Hematopoietic multipotent progenitor cell treated with erythropoietin and hydrocortisone succinate and interleukin-3 and kit ligand, for 15 days (in vitro differentiated cells): ENCODE measurements at regions not wholly inside any gene's neighbourhood (a gene's known extent, or its start where the extent isn't known, plus 50 kb on each side); places are given as distances from the start of the nearest gene placed in this dataset.
"Not testable (repeated sequence)": the region's sequence is repeated elsewhere in the genome, so short reads cannot be mapped to it uniquely, and the experiment has no call there.

ENCODE experiments used
- DNase-seq: peaks from one replicate; pipeline ENCODE4 v3.0.0-alpha.2; 2015; ENCODE audit warnings: low spot score

DNA sequence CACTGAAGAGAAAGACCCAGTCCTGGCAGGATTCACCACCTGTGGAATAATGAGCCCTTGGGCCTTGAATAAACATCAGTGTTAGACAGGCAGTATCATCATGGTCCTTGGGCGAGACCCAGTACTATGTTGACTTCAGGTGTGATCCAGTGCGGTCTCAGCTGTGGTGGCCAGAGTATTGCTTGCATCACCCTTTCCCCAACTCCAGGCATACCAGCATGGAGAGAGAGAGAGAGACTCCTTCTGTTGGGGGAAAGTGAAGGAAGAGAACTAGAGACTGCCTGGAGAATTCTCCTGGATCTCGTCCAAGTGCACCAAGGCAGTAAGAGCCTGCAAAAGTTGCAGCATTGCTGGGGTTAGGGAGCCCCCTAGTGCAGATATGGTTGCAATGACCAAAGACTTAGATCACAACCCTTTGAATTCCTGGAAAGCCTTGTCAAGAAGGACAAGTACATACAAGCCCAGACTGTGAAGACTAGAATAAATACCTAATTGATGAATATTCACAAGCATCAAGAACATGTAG is 61.1 kb upstream of the VAMP7 start:
- DNase-seq, result peak; percentile 53

- no peak for DNase-seq
Measured at GRCh38 chrX:155819525-155819924, 61.6 kb upstream of the VAMP7 start.

GRCh38 chrX:155814391-155814790 is 66.8 kb upstream of the VAMP7 start:
- DNase-seq, result not testable (repeated sequence)

- DNase-seq, result no peak
Measured at GRCh38 chrX:155779831-155780230, 101.3 kb upstream of the VAMP7 start.

DNA sequence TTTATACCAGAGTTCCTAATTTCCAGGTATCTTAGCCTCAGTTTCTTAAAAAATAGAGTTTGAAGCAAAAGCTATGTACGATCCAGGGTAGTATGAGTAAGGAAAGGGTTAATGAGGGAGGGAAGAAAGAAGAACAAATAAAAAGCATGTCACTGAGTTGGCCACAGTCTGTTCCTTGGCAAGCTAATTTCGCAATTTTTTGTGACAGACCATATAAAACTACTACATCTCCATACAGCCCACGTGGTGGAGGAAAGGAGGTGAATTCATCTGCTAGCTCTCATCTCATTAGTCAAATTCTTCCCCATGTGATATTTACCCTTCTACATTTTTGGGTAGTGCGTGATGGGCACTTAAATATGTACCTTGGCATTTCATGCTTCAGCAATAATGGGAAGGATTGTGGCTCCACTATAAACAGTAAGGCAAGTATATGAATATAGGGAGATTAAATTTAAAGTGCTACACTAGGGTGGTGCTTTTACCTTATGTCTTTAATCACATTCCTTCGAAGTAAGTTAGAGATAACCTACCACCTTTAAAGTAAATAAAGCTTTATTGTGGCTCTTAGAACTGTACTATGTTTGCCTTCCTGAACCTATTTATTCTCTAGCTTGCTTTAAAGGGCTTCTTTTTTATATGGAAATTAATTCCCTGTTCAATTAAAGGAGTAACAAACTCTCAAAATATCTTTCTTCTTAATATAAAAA is 102.1 kb upstream of the VAMP7 start:
- no peak for DNase-seq

GRCh38 chrX:155774387-155774786 is 106.8 kb upstream of the VAMP7 start:
- no peak for DNase-seq

DNA sequence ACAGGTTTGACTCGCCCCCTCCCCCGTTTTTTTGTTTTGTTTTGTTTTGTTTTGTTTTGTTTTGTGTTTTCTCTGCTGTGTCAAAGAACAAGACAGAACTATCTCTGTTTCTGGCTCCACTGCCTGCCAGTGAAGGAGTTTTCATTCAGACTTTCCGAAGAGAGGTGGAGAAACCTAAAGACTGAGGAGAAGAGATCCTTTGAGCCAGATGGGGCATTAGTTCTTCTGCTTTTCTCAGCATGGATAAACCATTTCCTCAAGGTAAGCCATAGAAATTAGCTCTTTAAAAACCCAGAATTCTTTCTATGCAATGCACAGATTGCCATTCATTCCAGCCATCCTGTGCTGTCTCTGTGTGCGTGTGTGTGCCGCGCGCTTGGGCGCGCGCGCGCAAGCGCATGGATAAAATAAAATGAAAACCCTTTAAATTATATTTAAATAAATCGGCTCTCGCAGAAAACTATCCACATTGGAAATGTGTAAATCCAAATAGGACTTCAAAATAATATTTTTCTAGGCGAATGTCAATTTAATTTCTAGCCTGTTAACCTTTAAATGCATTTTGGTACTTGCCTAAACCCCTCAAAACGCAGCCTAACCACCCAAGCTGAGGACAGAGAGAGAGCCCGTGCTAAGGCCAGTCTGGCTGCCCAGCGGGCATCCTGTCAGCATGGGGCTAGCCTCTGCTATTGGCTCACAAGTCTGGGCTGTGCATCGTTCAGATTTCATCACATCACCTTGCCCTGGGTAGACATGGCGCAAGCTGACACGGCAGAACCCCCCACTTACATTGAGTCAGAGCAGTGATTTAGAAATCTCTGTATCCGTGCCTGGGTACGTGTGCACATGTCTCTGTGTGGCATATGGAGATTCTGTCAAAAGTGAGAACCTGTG is 113.0 kb upstream of the VAMP7 start:
- DNase-seq, result no peak

- no peak for DNase-seq
Measured at GRCh38 chrX:155767051-155767875, 113.9 kb upstream of the VAMP7 start.

DNA sequence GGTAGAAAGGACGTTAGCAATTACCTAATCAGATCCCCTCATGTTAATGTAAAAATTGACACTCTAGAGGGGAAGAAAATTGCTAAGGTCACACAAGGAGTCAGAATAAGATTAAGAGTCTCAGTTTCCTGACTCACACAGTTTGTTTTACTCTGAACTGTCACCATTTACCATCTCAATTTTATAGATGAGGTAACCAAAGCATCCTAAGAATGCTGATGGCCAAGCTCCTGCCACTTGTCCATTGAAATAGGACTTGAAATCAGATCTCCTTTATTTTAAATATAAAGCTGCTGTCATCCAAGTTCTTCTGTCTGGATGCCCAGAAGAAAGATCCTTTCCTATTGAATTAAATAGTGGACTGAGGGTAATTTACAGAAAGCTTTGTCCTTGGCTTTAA is 114.8 kb upstream of the VAMP7 start:
- no peak for DNase-seq

DNA sequence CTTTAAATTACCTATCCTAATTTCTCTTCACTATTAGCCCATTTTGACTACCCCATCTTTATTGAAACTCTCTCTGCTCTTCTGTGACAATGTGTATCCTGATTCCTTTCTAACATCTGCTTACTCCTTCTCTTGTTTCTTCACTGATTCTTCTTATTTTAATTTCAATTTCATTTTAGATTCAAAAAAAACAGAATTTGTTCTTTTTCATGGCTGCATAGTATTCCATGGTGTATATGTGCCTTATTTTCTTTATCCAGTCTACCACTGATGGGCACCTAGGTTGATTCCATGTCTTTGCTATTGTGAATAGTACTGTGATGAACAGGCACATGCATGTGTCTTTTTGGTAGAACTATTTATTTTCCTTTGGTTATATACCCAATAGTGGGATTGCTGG is 120.0 kb upstream of the VAMP7 start:
- DNase-seq, result no peak

GRCh38 chrX:155757046-155757759 is 123.9 kb upstream of the VAMP7 start:
- DNase-seq, result no peak

DNA sequence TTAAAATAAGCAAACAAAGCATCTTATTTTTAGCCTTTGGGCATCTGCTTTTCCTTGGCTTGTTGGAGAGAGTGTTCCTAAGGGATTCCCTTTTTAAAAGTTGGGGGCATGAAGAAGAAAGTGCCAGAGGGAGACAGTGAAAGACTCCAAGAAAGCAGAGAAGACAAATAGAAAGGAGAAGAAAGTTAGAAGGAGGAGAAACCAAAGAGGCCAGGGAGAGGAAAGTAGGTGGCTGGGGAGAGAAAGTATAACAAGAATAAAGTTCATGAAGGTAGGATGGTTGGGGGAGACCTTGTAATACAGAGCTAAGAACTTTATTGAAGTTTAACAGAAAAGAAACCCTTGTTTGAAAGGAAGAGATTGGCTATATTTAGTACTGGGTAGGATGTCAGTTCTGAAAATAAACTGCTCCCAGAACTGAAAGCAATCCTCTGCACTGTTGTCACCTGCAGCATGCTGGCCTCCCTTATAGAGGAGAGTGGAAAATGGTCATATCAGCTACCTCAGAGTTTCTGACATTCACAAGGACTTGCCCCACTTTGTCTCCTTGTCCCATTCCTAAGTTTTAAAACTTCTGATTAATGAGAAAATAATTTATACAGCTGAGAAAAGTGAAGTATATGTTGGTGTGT is 125.3 kb upstream of the VAMP7 start:
- no peak for DNase-seq

DNA sequence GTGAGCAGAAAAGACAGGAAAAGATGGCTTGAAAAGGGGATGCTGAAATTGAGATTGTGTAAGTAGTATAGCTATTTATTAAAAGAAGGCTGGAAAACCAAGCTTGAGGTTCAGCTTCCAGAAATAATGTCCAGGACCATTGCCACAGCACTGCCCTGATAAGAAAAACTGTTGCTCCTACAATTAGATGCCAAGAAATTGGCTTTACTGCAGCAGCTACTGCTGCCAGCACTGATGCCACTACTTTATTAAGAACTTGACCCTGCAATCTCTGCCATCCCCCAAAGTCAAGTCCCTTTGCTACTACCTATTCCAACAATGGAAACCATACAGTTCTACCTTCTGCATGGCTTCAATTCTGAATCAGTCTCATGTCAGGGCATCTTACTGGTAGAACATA is 130.0 kb upstream of the VAMP7 start:
- DNase-seq, result no peak

- no peak for DNase-seq
Measured at GRCh38 chrX:155747520-155747919, 133.6 kb upstream of the VAMP7 start.

- DNase-seq, result peak; percentile 63
Measured at GRCh38 chrX:155745792-155746191, 133.0 kb upstream of the TMLHE start.

DNA sequence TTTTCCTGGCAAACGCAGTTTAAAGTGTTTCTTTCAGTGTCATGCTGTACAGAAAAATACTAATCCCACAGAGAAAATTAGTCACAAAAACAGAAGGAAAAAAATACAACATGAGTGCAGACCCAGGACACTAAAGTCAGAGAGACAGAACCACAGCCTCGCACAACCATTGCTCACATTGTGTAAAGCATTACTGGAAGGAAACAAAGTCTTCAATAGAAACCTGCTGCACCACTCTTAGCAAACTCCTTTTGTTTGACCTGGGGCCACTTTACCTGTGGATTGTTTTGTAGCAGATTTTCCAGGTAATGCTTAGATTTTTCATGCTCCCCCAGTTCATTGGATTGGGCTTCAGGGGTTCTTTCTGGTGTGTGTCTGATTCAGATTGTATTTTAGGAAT is 131.8 kb upstream of the TMLHE start:
- DNase-seq, result no peak

- not testable (repeated sequence) for DNase-seq
Measured at GRCh38 chrX:155728335-155728734, 115.6 kb upstream of the TMLHE start.

DNA sequence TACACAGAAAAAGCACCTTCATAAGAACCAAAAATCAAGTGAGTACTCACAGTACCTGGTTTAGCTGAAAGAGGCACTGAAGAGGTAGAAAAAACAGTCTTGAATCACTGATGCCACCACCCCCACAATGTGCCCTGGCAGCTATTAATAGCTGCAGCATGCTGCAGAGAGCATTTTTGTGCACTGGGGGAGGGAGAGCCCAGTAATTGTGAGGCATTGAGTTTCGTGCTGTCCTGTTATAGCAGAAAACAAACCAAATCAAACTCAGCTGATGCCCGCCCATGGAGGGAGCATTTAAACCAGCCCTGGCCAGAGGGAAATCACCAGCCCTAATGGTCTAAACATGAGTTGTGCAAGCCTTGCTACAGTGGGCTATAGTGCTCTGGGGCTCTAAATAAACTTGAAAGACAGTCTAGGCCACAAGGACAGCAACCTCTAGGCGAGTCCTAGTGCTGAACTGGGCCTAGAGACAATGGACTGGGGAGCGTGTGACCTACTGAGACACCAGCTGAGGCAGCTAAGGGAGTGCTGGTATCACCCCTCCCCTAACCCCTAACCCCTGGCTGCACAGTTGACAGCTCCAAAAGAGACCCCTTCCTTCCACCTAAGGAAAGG is 106.3 kb upstream of the TMLHE start:
- DNase-seq, result no peak

GRCh38 chrX:155715141-155715540 is 102.4 kb upstream of the TMLHE start:
- no peak for DNase-seq

DNA sequence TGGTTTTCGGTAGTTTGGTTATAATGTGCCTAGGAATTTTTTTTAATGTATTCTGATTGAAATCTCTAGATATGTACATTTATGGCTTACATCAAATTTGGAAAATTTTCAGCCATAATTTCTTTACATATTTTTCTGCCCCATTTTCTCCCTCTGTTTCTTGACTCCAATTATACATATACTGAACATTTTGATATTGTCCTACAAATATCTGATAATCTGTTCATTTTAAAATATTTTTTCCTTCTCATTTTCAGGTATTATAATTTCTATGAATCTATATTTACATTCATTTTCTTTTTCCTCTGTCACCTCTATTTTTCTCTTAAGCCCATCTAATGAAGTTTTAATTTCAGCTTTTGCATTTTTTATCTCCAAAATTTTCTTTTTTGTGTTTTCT is 82.7 kb upstream of the TMLHE start:
- DNase-seq, result no peak

GRCh38 chrX:155694649-155695048 is 81.9 kb upstream of the TMLHE start:
- DNase-seq, result no peak
